Esophagus muscularis mucosa (tissue), 3 donors: ENCODE measurements at regions not wholly inside any gene's neighbourhood (a gene's known extent, or its start where the extent isn't known, plus 50 kb on each side); places are given as distances from the start of the nearest gene placed in this dataset.

Experiments used
- CTCF ChIP-seq, 3 experiments: fragments of 200-600 bp in 2 of 3; fragments of 450-650 bp in 1 of 3; sonication (generic) in 2 of 3; IDR thresholded peaks; one replicate each; pipeline ENCODE4 v1.5.1; 2017 to 2019; ENCODE audit warnings: antibody characterized with exemption in 3 of 3, mild to moderate bottlenecking in 2 of 3, moderate library complexity in 1 of 3
- POLR2A ChIP-seq: fragments of 450-650 bp; IDR thresholded peaks from one replicate; pipeline ENCODE4 v1.6.1; 2017; ENCODE audit warnings: antibody characterized with exemption, moderate library complexity, mild to moderate bottlenecking, low read depth
- POLR2AphosphoS5 ChIP-seq, 2 donors: sonication (generic); formaldehyde crosslinking; IDR thresholded peaks; one replicate each; pipeline ENCODE4 v1.6.1; 2017; ENCODE audit warnings: antibody characterized with exemption in 2 of 2

- peak in 1 of 2 donors; percentile 13 for TF ChIP-seq POLR2AphosphoS5 (IDR thresholded peaks at IDR 0.05)
- peak; percentile 75 to 84 (median 80) for TF ChIP-seq CTCF (IDR thresholded peaks at IDR 0.05)
- TF ChIP-seq POLR2A: no peak
Measured at GRCh38 chr6:90393232-90393884, 96.7 kb upstream of the BACH2 start.
